ENCODE measurements at regions not wholly inside any gene's neighbourhood (a gene's known extent, or its start where the extent isn't known, plus 50 kb on each side); places are given as distances from the start of the nearest gene placed in this dataset.

- H3K27ac ChIP-seq = no peak overlapping the region
- no peaks in the 10 kb centered on the region for H3K36me3 ChIP-seq
- H3K9me3 ChIP-seq = no peaks in the 10 kb centered on the region
- ATAC-seq (no peak), DNase-seq (no peak)
- no peaks in the 10 kb centered on the region for H3K4me1 ChIP-seq
- intact Hi-C loops (cut with DNase I) = no loop called here
- no peaks in the 10 kb centered on the region for H3K27me3 ChIP-seq
- no peak for TF ChIP-seq CTCF (IDR thresholded peaks at IDR 0.05)
- H3K4me3 ChIP-seq = no peak overlapping the region
Observed at GRCh38 chr20:7146552-7147219, 379.2 kb downstream of the BMP2 start.

- Histone ChIP-seq H3K27ac (no peak overlapping the region), H3K4me3 (no peak overlapping the region), H3K4me1 (no peaks in the 10 kb centered on the region), H3K9me3 (no peaks in the 10 kb centered on the region), H3K36me3 (no peaks in the 10 kb centered on the region), H3K27me3 (no peaks in the 10 kb centered on the region)
- ATAC-seq = no peak
- no peak for DNase-seq
- intact Hi-C loops (cut with DNase I) = no loop called here
- TF ChIP-seq CTCF (IDR thresholded peaks at IDR 0.05) = no peak
Observed at GRCh38 chr20:7147220-7147601, 379.7 kb downstream of the BMP2 start.

- Histone ChIP-seq H3K4me3 (no peak overlapping the region), H3K27me3 (no peaks in the 10 kb centered on the region), H3K4me1 (no peaks in the 10 kb centered on the region), H3K36me3 (no peaks in the 10 kb centered on the region), H3K9me3 (no peaks in the 10 kb centered on the region), H3K27ac (no peak overlapping the region)
- TF ChIP-seq CTCF (IDR thresholded peaks at IDR 0.05) = no peak
- peak; percentile 74 for ATAC-seq
- DNase-seq = no peak
- intact Hi-C loops (cut with DNase I) = no loop called here
Observed at GRCh38 chr20:7151676-7152470, 384.4 kb downstream of the BMP2 start.

GRCh38 chr20:7155282-7155681, 387.8 kb downstream of the BMP2 start:
- Histone ChIP-seq H3K4me3 (no peak overlapping the region), H3K36me3 (no peaks in the 10 kb centered on the region), H3K27me3 (no peaks in the 10 kb centered on the region), H3K4me1 (no peaks in the 10 kb centered on the region), H3K27ac (no peak overlapping the region), H3K9me3 (no peaks in the 10 kb centered on the region)
- intact Hi-C loops (cut with DNase I) = no loop called here
- no peak for TF ChIP-seq CTCF (IDR thresholded peaks at IDR 0.05)
- DNase-seq (no peak), ATAC-seq (peak; percentile 54)

GRCh38 chr20:7155794-7156193, 388.3 kb downstream of the BMP2 start:
- no peak for TF ChIP-seq CTCF (IDR thresholded peaks at IDR 0.05)
- Histone ChIP-seq H3K4me3 (no peak overlapping the region), H3K27ac (no peak overlapping the region), H3K9me3 (no peaks in the 10 kb centered on the region), H3K4me1 (no peaks in the 10 kb centered on the region), H3K27me3 (no peaks in the 10 kb centered on the region), H3K36me3 (no peaks in the 10 kb centered on the region)
- ATAC-seq (no peak), DNase-seq (no peak)
- intact Hi-C loops (cut with DNase I) = no loop called here
